ENCODE measurements at regions not wholly inside any gene's neighbourhood (a gene's known extent, or its start where the extent isn't known, plus 50 kb on each side); places are given as distances from the start of the nearest gene placed in this dataset.
"Not testable (repeated sequence)": the region's sequence is repeated elsewhere in the genome, so short reads cannot be mapped to it uniquely, and the experiment has no call there.

DNA sequence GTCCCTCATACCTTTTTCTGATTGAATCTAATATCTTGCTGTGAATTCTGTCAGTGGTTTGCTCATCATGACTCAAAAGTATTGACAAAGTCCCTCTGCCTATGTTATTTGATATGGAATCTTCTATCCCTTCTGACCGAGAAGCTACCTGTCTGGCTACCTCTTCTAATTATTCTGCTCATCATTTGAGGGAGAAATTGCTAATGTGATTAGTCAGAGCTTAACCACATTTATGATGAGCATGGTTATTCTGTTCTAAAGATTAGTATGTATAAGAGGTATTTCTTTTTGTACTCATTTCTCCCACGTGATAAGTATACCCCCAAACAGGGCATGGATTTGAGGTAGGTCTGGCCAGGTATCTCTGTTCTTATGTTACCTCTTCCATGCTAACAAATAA, 428.4 kb upstream of the KCNMB2 start:
- DNase-seq = no peak
- H3K36me3 Mint-ChIP-seq = no peaks in the 10 kb centered on the region
- H3K9me3 Mint-ChIP-seq = no peaks in the 10 kb centered on the region
- H3K27me3 Mint-ChIP-seq = no peaks in the 10 kb centered on the region
- no peaks in the 10 kb centered on the region for H3K4me1 Mint-ChIP-seq
- no peak overlapping the region for H3K27ac Mint-ChIP-seq
- H3K4me3 Mint-ChIP-seq = no peak overlapping the region

GRCh38 chr3:178109691-178110090, 426.5 kb upstream of the KCNMB2 start:
- no peaks in the 10 kb centered on the region for H3K9me3 Mint-ChIP-seq
- no peaks in the 10 kb centered on the region for H3K36me3 Mint-ChIP-seq
- no peaks in the 10 kb centered on the region for H3K4me1 Mint-ChIP-seq
- H3K27ac Mint-ChIP-seq = peak overlapping the region; percentile 36
- H3K27me3 Mint-ChIP-seq = no peaks in the 10 kb centered on the region
- H3K4me3 Mint-ChIP-seq = no peak overlapping the region
- DNase-seq = no peak

GRCh38 chr3:178112134-178112533, 424.1 kb upstream of the KCNMB2 start:
- Mint-ChIP-seq H3K9me3 (no peaks in the 10 kb centered on the region), H3K4me1 (no peaks in the 10 kb centered on the region), H3K27ac (no peak overlapping the region), H3K36me3 (no peaks in the 10 kb centered on the region), H3K4me3 (no peak overlapping the region), H3K27me3 (no peaks in the 10 kb centered on the region)
- no peak for DNase-seq

GRCh38 chr3:178112552-178112951, 423.7 kb upstream of the KCNMB2 start:
- not testable (repeated sequence) for H3K4me3 Mint-ChIP-seq, H3K4me1 Mint-ChIP-seq, H3K27ac Mint-ChIP-seq, DNase-seq, H3K9me3 Mint-ChIP-seq, H3K36me3 Mint-ChIP-seq, H3K27me3 Mint-ChIP-seq

DNA sequence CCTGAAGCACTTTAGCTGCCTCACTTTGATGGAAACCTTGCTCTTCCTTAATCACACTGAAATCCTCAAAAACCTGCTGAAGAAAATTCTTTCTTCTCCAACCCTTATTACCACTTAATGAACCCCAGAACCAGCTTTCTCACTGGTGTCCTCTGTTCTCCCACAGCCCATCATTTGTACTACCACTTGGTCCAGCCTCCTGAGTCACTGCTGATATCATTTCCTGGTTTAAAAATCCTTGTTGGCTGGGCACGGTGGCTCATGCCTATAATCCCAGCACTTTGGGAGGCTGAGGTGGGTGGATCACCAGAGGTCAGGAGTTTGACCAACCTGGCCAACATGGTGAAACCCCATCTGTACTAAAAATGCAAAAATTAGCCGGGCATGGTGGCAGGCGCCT, 418.6 kb upstream of the KCNMB2 start:
- Mint-ChIP-seq H3K27ac (no peak overlapping the region), H3K27me3 (no peaks in the 10 kb centered on the region), H3K36me3 (peaks cover 3% of the 10 kb centered on the region), H3K4me3 (no peak overlapping the region), H3K9me3 (peaks cover 6% of the 10 kb centered on the region), H3K4me1 (peaks cover 4% of the 10 kb centered on the region)
- no peak for DNase-seq

DNA sequence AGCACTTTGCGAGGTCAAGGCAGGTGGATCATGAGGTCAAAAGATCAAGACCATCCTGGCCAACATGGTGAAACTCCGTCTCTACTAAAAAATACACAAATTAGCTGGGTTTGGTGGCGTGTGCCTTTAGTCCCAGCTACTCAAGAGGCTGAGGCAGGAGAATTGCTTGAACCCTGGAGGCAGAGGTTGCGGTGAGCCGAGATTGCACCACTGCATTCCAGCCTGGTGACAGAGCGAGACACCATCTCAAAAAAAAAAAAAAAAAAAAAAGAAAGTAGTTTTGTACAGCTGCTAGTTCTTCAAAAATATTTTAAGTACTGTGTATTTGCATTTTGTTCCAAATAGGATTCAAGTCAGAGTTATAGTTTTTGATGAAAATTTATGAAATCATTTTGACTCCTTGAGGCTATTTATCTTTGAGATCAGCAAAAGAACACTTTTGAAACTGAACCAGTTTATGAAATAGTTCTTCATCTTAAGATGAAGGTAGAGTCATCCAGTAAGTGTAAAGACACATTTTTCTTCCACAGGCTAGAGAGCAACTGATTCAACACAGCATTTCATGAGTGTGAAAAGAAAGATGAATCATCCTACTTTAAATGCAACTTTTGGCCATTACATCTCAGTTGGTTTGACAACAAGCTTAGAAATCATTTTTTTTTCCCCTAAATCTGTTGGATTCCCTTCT, 416.5 kb upstream of the KCNMB2 start:
- not testable (repeated sequence) for H3K9me3 Mint-ChIP-seq, H3K36me3 Mint-ChIP-seq, H3K27me3 Mint-ChIP-seq, H3K4me3 Mint-ChIP-seq, DNase-seq, H3K4me1 Mint-ChIP-seq
- peak overlapping the region; percentile 6 for H3K27ac Mint-ChIP-seq

- Mint-ChIP-seq H3K4me3 (no peak overlapping the region), H3K27me3 (no peaks in the 10 kb centered on the region), H3K9me3 (peaks cover 6% of the 10 kb centered on the region), H3K27ac (no peak overlapping the region), H3K4me1 (peaks cover 4% of the 10 kb centered on the region), H3K36me3 (peaks cover 3% of the 10 kb centered on the region)
- DNase-seq = no peak
Measured at GRCh38 chr3:178120367-178120766, 415.9 kb upstream of the KCNMB2 start.

DNA sequence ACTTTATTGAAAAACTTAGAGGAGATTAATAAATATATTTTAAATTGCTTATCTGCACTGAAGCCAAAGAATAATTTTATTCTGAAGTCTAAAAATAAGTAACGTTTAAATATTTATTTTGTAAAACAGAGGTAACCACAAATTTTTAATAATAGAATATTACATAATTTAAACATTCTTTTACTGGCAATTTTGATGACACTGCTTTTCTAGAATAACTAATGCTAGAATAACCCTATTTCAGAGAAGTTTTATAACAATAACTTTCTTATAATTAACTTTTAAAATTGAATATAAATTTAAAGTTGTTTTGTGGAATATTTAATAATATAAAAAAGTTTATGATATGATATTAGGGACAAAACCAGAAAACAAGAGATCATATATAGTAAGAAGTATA, 409.6 kb upstream of the KCNMB2 start:
- no peaks in the 10 kb centered on the region for H3K36me3 Mint-ChIP-seq
- peaks cover 1% of the 10 kb centered on the region for H3K9me3 Mint-ChIP-seq
- H3K27ac Mint-ChIP-seq = no peak overlapping the region
- DNase-seq = no peak
- H3K4me1 Mint-ChIP-seq = no peaks in the 10 kb centered on the region
- no peak overlapping the region for H3K4me3 Mint-ChIP-seq
- no peaks in the 10 kb centered on the region for H3K27me3 Mint-ChIP-seq

DNA sequence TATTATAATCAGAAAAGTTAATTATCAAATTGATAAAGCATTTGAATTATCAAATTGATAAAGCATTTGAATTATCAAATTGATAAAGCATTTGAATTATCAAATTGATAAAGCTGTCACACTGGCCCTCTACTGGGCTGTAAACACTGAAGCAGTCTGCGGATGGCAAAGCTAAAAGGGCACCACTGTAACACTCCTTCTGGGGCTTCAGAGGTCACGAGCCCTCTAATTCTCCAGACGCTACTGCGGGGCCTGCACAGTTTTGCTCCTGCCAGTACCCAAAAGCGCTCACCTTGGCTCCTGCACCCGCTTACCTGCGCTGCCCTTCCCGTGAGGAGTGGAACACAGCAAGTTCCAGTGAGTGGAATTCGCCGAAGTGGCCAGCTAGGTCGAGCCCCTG, 409.0 kb upstream of the KCNMB2 start:
- no peaks in the 10 kb centered on the region for H3K4me1 Mint-ChIP-seq
- peaks cover 1% of the 10 kb centered on the region for H3K9me3 Mint-ChIP-seq
- no peaks in the 10 kb centered on the region for H3K36me3 Mint-ChIP-seq
- no peaks in the 10 kb centered on the region for H3K27me3 Mint-ChIP-seq
- DNase-seq = no peak
- no peak overlapping the region for H3K4me3 Mint-ChIP-seq
- H3K27ac Mint-ChIP-seq = no peak overlapping the region

GRCh38 chr3:178129109-178129508, 407.1 kb upstream of the KCNMB2 start:
- no peaks in the 10 kb centered on the region for H3K27me3 Mint-ChIP-seq
- peaks cover 1% of the 10 kb centered on the region for H3K9me3 Mint-ChIP-seq
- H3K27ac Mint-ChIP-seq = no peak overlapping the region
- H3K4me3 Mint-ChIP-seq = no peak overlapping the region
- H3K4me1 Mint-ChIP-seq = no peaks in the 10 kb centered on the region
- no peaks in the 10 kb centered on the region for H3K36me3 Mint-ChIP-seq
- no peak for DNase-seq

DNA sequence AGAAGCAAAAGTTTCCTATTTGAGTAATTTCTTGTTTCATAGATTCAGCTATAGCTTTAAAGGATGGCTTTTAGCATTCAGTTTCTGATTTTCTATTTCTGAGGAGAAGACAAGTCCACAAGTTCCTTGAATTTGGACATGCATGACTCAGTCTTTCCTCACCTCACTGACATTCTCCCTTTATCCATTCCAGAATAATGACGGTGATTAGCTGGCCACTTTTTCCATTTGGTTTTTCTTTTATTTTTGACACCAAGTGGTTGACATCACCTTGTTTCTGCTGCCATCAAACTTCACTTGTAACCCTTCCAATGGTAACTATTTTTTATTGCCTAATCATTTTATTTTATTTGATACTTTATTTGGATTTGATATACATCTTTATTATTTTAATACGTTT, 404.4 kb upstream of the KCNMB2 start:
- no peaks in the 10 kb centered on the region for H3K36me3 Mint-ChIP-seq
- no peak overlapping the region for H3K4me3 Mint-ChIP-seq
- no peak for DNase-seq
- no peaks in the 10 kb centered on the region for H3K27me3 Mint-ChIP-seq
- peaks cover 6% of the 10 kb centered on the region for H3K9me3 Mint-ChIP-seq
- H3K4me1 Mint-ChIP-seq = no peaks in the 10 kb centered on the region
- no peak overlapping the region for H3K27ac Mint-ChIP-seq

DNA sequence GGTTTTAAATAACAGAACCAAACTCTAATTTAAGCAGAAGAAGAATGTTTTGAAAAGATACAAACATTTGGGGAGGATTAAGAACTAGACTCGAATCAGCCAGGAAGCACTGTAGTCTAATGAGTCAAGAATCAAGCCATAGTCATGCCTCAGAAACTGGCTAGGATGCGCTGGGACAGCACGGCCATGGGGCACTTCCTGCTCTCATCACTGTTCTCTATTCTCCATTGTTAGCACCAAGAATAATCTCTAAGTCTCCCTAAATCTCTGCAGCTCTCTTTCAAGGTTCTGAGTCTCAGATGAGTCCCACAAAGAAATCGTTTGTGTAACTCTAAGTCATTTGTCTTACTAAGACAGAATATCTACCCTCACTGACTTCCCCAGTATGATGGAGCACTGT, 399.0 kb upstream of the KCNMB2 start:
- Mint-ChIP-seq H3K4me3 (no peak overlapping the region), H3K36me3 (no peaks in the 10 kb centered on the region), H3K9me3 (peaks cover 4% of the 10 kb centered on the region), H3K27ac (no peak overlapping the region), H3K27me3 (no peaks in the 10 kb centered on the region), H3K4me1 (no peaks in the 10 kb centered on the region)
- no peak for DNase-seq

DNA sequence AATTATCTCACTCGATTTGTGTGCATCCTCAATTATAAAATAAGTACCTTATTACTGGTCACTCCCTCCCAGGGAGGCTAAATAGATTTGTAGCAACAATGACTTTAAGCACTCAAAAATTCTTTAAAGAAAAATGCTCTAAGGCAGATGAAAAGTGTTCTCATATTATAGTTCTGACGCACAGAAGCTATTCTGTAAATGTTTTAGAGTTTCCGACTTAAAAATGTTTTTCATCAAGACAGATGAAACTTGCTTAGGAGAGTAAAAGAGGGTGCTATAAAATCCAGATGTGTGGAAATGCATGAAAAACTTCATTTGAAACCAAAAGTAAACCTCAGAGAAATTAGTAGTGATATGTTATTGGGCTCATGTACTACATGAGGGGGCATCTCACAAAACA, 398.4 kb upstream of the KCNMB2 start:
- H3K4me1 Mint-ChIP-seq = no peaks in the 10 kb centered on the region
- no peak for DNase-seq
- no peak overlapping the region for H3K27ac Mint-ChIP-seq
- no peaks in the 10 kb centered on the region for H3K36me3 Mint-ChIP-seq
- no peak overlapping the region for H3K4me3 Mint-ChIP-seq
- no peaks in the 10 kb centered on the region for H3K27me3 Mint-ChIP-seq
- H3K9me3 Mint-ChIP-seq = peaks cover 4% of the 10 kb centered on the region

DNA sequence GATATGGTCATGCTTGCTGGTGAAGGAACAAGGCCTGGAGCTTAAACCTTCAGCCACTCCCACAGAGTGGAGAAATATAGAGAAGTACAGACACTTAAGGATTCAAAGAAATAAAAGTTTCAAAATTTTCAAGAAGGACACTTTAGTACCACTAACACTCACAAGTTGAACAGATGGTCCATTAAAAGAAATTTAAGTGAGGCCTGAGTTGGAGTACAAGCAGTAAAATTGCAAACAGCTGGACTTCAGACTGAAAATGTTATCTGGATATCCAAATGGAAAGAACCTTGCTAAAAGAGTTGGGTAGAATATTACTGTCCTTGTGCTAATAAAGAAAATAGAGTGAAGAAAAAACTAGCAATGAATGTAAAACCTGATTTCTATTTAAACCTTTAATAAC, 397.1 kb upstream of the KCNMB2 start:
- no peak overlapping the region for H3K27ac Mint-ChIP-seq
- no peaks in the 10 kb centered on the region for H3K27me3 Mint-ChIP-seq
- H3K4me1 Mint-ChIP-seq = no peaks in the 10 kb centered on the region
- H3K9me3 Mint-ChIP-seq = peaks cover 4% of the 10 kb centered on the region
- no peak overlapping the region for H3K4me3 Mint-ChIP-seq
- no peaks in the 10 kb centered on the region for H3K36me3 Mint-ChIP-seq
- no peak for DNase-seq

- Mint-ChIP-seq H3K9me3 (no peaks in the 10 kb centered on the region), H3K4me1 (no peaks in the 10 kb centered on the region), H3K4me3 (no peak overlapping the region), H3K27me3 (no peaks in the 10 kb centered on the region), H3K27ac (no peak overlapping the region), H3K36me3 (no peaks in the 10 kb centered on the region)
- no peak for DNase-seq
Measured at GRCh38 chr3:178140531-178141304, 395.5 kb upstream of the KCNMB2 start.

- not testable (repeated sequence) for H3K27ac Mint-ChIP-seq, DNase-seq, H3K36me3 Mint-ChIP-seq, H3K4me1 Mint-ChIP-seq, H3K27me3 Mint-ChIP-seq, H3K4me3 Mint-ChIP-seq, H3K9me3 Mint-ChIP-seq
Measured at GRCh38 chr3:178141305-178141684, 394.9 kb upstream of the KCNMB2 start.
